ENCODE measurements at regions not wholly inside any gene's neighbourhood (a gene's known extent, or its start where the extent isn't known, plus 50 kb on each side); places are given as distances from the start of the nearest gene placed in this dataset.

GRCh38 chr4:154140869-154141268 lies 350.7 kb downstream of the DCHS2 start:
- H3K9me3 ChIP-seq (ENCODE audit: insufficient read depth, low read depth), result no peaks in the 10 kb centered on the region
- no peak for DNase-seq
- no peaks in the 10 kb centered on the region for H3K79me2 ChIP-seq (ENCODE audit: low read depth)
- TF ChIP-seq EZH2 (IDR thresholded peaks at IDR 0.05; ENCODE audit: low read depth), result no peak
- no peak for TF ChIP-seq CTCF (conservative IDR thresholded peaks at IDR 0.05)
- no peaks in the 10 kb centered on the region for H3K4me1 ChIP-seq (replicated peaks; ENCODE audit: insufficient read depth)
- H4K20me1 ChIP-seq (ENCODE audit: insufficient read depth), result no peaks in the 10 kb centered on the region
- no peak overlapping the region for H3K4me2 ChIP-seq
- H3K36me3 ChIP-seq (ENCODE audit: low read depth), result no peaks in the 10 kb centered on the region
- no TSS peak for BruUV-seq (replicated peaks)
- CTCF ChIA-PET, result no interaction called here
- H2AFZ ChIP-seq, result no peak overlapping the region
- no peaks in the 10 kb centered on the region for H3F3A ChIP-seq (ENCODE audit: insufficient read depth, low read depth)
- no peak overlapping the region for H3K4me3 ChIP-seq
- intact Hi-C loops (cut with micrococcal nuclease; ENCODE audit: unreplicated experiment), result no loop called here
- H3K27ac ChIP-seq, result no peak overlapping the region
- POLR2A ChIA-PET (ENCODE audit: unreplicated experiment), result interaction anchor here (0.6 kb wide), 1 partner anchor 51 kb away, joined by 3 read pairs; no protein-coding TSS in a partner anchor
- H3K9me2 ChIP-seq (ENCODE audit: insufficient read depth), result no peaks in the 10 kb centered on the region
- no peaks in the 10 kb centered on the region for H3K27me3 ChIP-seq (ENCODE audit: insufficient read depth, low read depth)

- Histone ChIP-seq H3K36me3 (ENCODE audit: low read depth) (no peaks in the 10 kb centered on the region), H3K27ac (no peak overlapping the region), H3K27me3 (ENCODE audit: insufficient read depth, low read depth) (no peaks in the 10 kb centered on the region), H4K20me1 (ENCODE audit: insufficient read depth) (no peaks in the 10 kb centered on the region), H3K9me2 (ENCODE audit: insufficient read depth) (no peaks in the 10 kb centered on the region), H3K4me1 (replicated peaks; ENCODE audit: insufficient read depth) (no peaks in the 10 kb centered on the region), H3K4me2 (no peak overlapping the region), H3K79me2 (ENCODE audit: low read depth) (no peaks in the 10 kb centered on the region), H2AFZ (no peak overlapping the region), H3F3A (ENCODE audit: insufficient read depth, low read depth) (no peaks in the 10 kb centered on the region), H3K4me3 (no peak overlapping the region), H3K9me3 (ENCODE audit: insufficient read depth, low read depth) (no peaks in the 10 kb centered on the region)
- BruUV-seq (replicated peaks), result no TSS peak
- DNase-seq, result no peak
- TF ChIP-seq CTCF (conservative IDR thresholded peaks at IDR 0.05) (no peak), EZH2 (IDR thresholded peaks at IDR 0.05; ENCODE audit: low read depth) (no peak)
- intact Hi-C loops (cut with micrococcal nuclease; ENCODE audit: unreplicated experiment), result no loop called here
- POLR2A ChIA-PET (ENCODE audit: unreplicated experiment), result no interaction called here
- CTCF ChIA-PET, result no interaction called here
These were observed 348.5 kb upstream of the SFRP2 start for GRCh38 chr4:154137320-154137905.

GRCh38 chr4:154135576-154135975 lies 346.7 kb upstream of the SFRP2 start:
- no peaks in the 10 kb centered on the region for H3K4me1 ChIP-seq (replicated peaks; ENCODE audit: insufficient read depth)
- H3K9me3 ChIP-seq (ENCODE audit: insufficient read depth, low read depth), result no peaks in the 10 kb centered on the region
- POLR2A ChIA-PET (ENCODE audit: unreplicated experiment), result no interaction called here
- H3K27ac ChIP-seq, result no peak overlapping the region
- H3K36me3 ChIP-seq (ENCODE audit: low read depth), result no peaks in the 10 kb centered on the region
- no peak overlapping the region for H3K4me2 ChIP-seq
- no peaks in the 10 kb centered on the region for H3K79me2 ChIP-seq (ENCODE audit: low read depth)
- TF ChIP-seq EZH2 (IDR thresholded peaks at IDR 0.05; ENCODE audit: low read depth) (no peak), CTCF (conservative IDR thresholded peaks at IDR 0.05) (no peak)
- H2AFZ ChIP-seq, result no peak overlapping the region
- no peaks in the 10 kb centered on the region for H3F3A ChIP-seq (ENCODE audit: insufficient read depth, low read depth)
- H4K20me1 ChIP-seq (ENCODE audit: insufficient read depth), result no peaks in the 10 kb centered on the region
- no peak for DNase-seq
- no TSS peak for BruUV-seq (replicated peaks)
- H3K9me2 ChIP-seq (ENCODE audit: insufficient read depth), result no peaks in the 10 kb centered on the region
- no peak overlapping the region for H3K4me3 ChIP-seq
- CTCF ChIA-PET, result no interaction called here
- intact Hi-C loops (cut with micrococcal nuclease; ENCODE audit: unreplicated experiment), result no loop called here
- H3K27me3 ChIP-seq (ENCODE audit: insufficient read depth, low read depth), result no peaks in the 10 kb centered on the region
